Stomach (tissue), 4 donors: ENCODE measurements at regions not wholly inside any gene's neighbourhood (a gene's known extent, or its start where the extent isn't known, plus 50 kb on each side); places are given as distances from the start of the nearest gene placed in this dataset.

Experiments
- EP300 ChIP-seq: sonication (generic); formaldehyde crosslinking; IDR thresholded peaks from one replicate; pipeline ENCODE4 v1.6.1; 2017; ENCODE audit warnings: antibody characterized with exemption
- POLR2A ChIP-seq, 4 donors: fragments of 450-650 bp; IDR thresholded peaks; one replicate each; pipeline ENCODE4 v1.6.1; 2016; ENCODE audit warnings: antibody characterized with exemption in 4 of 4, control low read depth in 2 of 4, mild to moderate bottlenecking in 1 of 4, moderate library complexity in 1 of 4
- POLR2AphosphoS5 ChIP-seq, 3 donors: sonication (generic); formaldehyde crosslinking; IDR thresholded peaks; one replicate each; pipeline ENCODE4 v1.6.1; 2016; ENCODE audit warnings: antibody characterized with exemption in 3 of 3
- TF ChIP-seq, protein P1 (sequence below), 7 experiments: fragments of 450-650 bp in 4 of 7; fragments of 200-600 bp in 3 of 7; sonication (generic) in 3 of 7; IDR thresholded peaks; one replicate each; pipeline ENCODE4 v1.5.1; 2016 to 2019; ENCODE audit warnings: antibody characterized with exemption in 7 of 7, control low read depth in 2 of 7, mild to moderate bottlenecking in 1 of 7

DNA sequence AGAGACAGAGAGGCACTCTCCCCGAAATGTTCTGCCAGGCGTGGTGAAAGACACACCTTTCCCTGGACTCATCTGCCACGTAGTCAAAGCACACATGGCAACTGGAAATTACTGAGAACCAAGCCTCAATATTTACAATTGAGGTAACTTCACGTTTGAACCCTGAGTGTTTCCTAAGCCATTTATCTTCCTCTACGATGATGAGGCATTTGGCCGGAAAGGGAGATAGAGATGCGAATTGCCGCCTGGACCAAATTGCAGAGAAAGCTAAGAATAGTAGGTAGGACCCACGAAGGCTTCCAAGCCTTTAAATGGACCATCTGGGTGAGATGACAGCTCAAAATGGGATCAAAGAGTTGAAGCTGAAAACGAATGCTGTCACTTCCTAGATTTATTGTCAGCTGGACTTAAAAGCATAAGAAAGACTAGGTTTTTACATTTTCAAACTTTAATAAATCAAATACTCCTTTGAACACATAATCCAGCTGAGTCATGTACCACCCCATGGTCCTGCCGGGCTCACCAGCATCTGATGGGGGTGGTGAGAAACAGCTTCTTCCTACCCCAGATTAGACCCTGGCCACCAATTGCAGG, 135.6 kb upstream of the LYZL2 start:
- TF ChIP-seq, protein P1, sequence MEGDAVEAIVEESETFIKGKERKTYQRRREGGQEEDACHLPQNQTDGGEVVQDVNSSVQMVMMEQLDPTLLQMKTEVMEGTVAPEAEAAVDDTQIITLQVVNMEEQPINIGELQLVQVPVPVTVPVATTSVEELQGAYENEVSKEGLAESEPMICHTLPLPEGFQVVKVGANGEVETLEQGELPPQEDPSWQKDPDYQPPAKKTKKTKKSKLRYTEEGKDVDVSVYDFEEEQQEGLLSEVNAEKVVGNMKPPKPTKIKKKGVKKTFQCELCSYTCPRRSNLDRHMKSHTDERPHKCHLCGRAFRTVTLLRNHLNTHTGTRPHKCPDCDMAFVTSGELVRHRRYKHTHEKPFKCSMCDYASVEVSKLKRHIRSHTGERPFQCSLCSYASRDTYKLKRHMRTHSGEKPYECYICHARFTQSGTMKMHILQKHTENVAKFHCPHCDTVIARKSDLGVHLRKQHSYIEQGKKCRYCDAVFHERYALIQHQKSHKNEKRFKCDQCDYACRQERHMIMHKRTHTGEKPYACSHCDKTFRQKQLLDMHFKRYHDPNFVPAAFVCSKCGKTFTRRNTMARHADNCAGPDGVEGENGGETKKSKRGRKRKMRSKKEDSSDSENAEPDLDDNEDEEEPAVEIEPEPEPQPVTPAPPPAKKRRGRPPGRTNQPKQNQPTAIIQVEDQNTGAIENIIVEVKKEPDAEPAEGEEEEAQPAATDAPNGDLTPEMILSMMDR (IDR thresholded peaks at IDR 0.05): no peak
- TF ChIP-seq EP300: no peak
- no peak for TF ChIP-seq POLR2AphosphoS5 (IDR thresholded peaks at IDR 0.05)
- TF ChIP-seq POLR2A (IDR thresholded peaks at IDR 0.05): no peak
